Fibroblast of lung (primary cell): ENCODE measurements at regions not wholly inside any gene's neighbourhood (a gene's known extent, or its start where the extent isn't known, plus 50 kb on each side); places are given as distances from the start of the nearest gene placed in this dataset.

Source experiments
- DNase-seq, 2 donors: peaks; one replicate each; pipeline versions ENCODE4 v3.0.0 to v3.0.0-alpha.2; 2010; ENCODE audit warnings: low read depth in 2 of 2
- H2AFZ ChIP-seq: 2 replicates; pipeline ENCODE4 v1.5.1; 2012; ENCODE audit warnings: low read length, control low read depth, inconsistent platforms
- H3K27ac ChIP-seq: 2 replicates; pipeline ENCODE4 v1.5.1; 2011; ENCODE audit warnings: low read length, control low read depth; ENCODE audit not compliant: insufficient read depth
- H3K27me3 ChIP-seq: 2 replicates; pipeline ENCODE4 v1.5.1; 2011; ENCODE audit warnings: mild to moderate bottlenecking, low read length; ENCODE audit not compliant: control insufficient read depth, insufficient read depth
- H3K36me3 ChIP-seq: 2 replicates; pipeline ENCODE4 v1.5.1; 2011; ENCODE audit warnings: low read length; ENCODE audit not compliant: control insufficient read depth, insufficient read depth
- H3K4me1 ChIP-seq: 2 replicates; pipeline ENCODE4 v1.5.1; 2011; ENCODE audit warnings: low read length; ENCODE audit not compliant: control insufficient read depth, insufficient read depth; ENCODE audit errors: extremely low read depth
- H3K4me2 ChIP-seq: 2 replicates; pipeline ENCODE4 v1.5.1; 2011; ENCODE audit warnings: low read length, control low read depth; ENCODE audit not compliant: insufficient read depth; ENCODE audit errors: extremely low read depth
- H3K4me3 ChIP-seq, 4 experiments: fragments of 200-600 bp in 1 of 4; sonication (generic) in 1 of 4; replicated peaks in 1 of 4; 2 replicates each; pipeline ENCODE4 v1.5.1; 2011 to 2016; ENCODE audit warnings: low read length in 4 of 4, low read depth in 3 of 4, mild to moderate bottlenecking in 3 of 4, control low read depth in 2 of 4, inconsistent platforms in 1 of 4, mixed read lengths in 1 of 4; ENCODE audit not compliant: insufficient read depth in 1 of 4; ENCODE audit errors: control extremely low read depth in 1 of 4
- H3K79me2 ChIP-seq: 2 replicates; pipeline ENCODE4 v1.5.1; 2012; ENCODE audit warnings: mild to moderate bottlenecking, low read length, inconsistent platforms; ENCODE audit not compliant: control insufficient read depth, insufficient read depth
- H3K9ac ChIP-seq: 2 replicates; pipeline ENCODE4 v1.5.1; 2011; ENCODE audit warnings: mild to moderate bottlenecking, low read length, control low read depth; ENCODE audit not compliant: insufficient read depth
- H3K9me3 ChIP-seq: 2 replicates; pipeline ENCODE4 v1.5.1; 2012; ENCODE audit warnings: low read depth, low read length; ENCODE audit not compliant: control insufficient read depth, insufficient read depth
- H4K20me1 ChIP-seq: 2 replicates; pipeline ENCODE4 v1.5.1; 2011; ENCODE audit warnings: low read length; ENCODE audit not compliant: control insufficient read depth, insufficient read depth; ENCODE audit errors: extremely low read depth
- CTCF ChIP-seq, 2 donors: IDR thresholded peaks in 1 of 2; conservative IDR thresholded peaks in 1 of 2; 1 replicate in 1 of 2; 2 replicates in 1 of 2; pipeline ENCODE4 v1.5.1; 2011 to 2012; ENCODE audit warnings: low read length in 2 of 2, control low read depth in 1 of 2, inconsistent platforms in 1 of 2, low read depth in 1 of 2, mild to moderate bottlenecking in 1 of 2
- EZH2 ChIP-seq: IDR thresholded peaks from 2 replicates; pipeline ENCODE4 v1.5.1; 2012; ENCODE audit warnings: low read length, control low read depth, mild to moderate bottlenecking; ENCODE audit errors: missing control alignments

GRCh38 chr9:80046481-80046880 is 474.7 kb downstream of the TLE4 start:
- no peak overlapping the region for H3K27ac ChIP-seq
- DNase-seq: no peak
- no peaks in the 10 kb centered on the region for H3K79me2 ChIP-seq
- no peaks in the 10 kb centered on the region for H3K36me3 ChIP-seq
- H2AFZ ChIP-seq: no peak overlapping the region
- H3K27me3 ChIP-seq: no peaks in the 10 kb centered on the region
- H3K4me3 ChIP-seq: no peak overlapping the region
- H4K20me1 ChIP-seq: no peaks in the 10 kb centered on the region
- H3K9me3 ChIP-seq: no peaks in the 10 kb centered on the region
- no peak overlapping the region for H3K9ac ChIP-seq
- no peak overlapping the region for H3K4me2 ChIP-seq
- no peaks in the 10 kb centered on the region for H3K4me1 ChIP-seq
- no peak for TF ChIP-seq CTCF (conservative IDR thresholded peaks at IDR 0.05 in 1 of 2, IDR thresholded peaks at IDR 0.05 in 1 of 2; ENCODE audit: low read depth in 1 of 2, low read length in 2 of 2)

GRCh38 chr9:80041821-80042220 is 470.1 kb downstream of the TLE4 start:
- H3K36me3 ChIP-seq: no peaks in the 10 kb centered on the region

GRCh38 chr9:80040457-80040856 is 468.7 kb downstream of the TLE4 start:
- no peaks in the 10 kb centered on the region for H3K27me3 ChIP-seq
- no peak overlapping the region for H3K9ac ChIP-seq
- no peaks in the 10 kb centered on the region for H3K36me3 ChIP-seq
- H4K20me1 ChIP-seq: no peaks in the 10 kb centered on the region
- H2AFZ ChIP-seq: no peak overlapping the region
- no peak overlapping the region for H3K27ac ChIP-seq
- no peak overlapping the region for H3K4me2 ChIP-seq
- no peaks in the 10 kb centered on the region for H3K9me3 ChIP-seq
- TF ChIP-seq EZH2: no peak
- no peak for TF ChIP-seq CTCF (conservative IDR thresholded peaks at IDR 0.05 in 1 of 2, IDR thresholded peaks at IDR 0.05 in 1 of 2; ENCODE audit: low read depth in 1 of 2, low read length in 2 of 2)
- H3K79me2 ChIP-seq: no peaks in the 10 kb centered on the region
- H3K4me1 ChIP-seq: no peaks in the 10 kb centered on the region
- H3K4me3 ChIP-seq: no peak overlapping the region
- no peak for DNase-seq

More at GRCh38 chr9:80041821-80042220, 470.1 kb downstream of the TLE4 start:
- no peaks in the 10 kb centered on the region for H3K79me2 ChIP-seq
- H3K4me3 ChIP-seq: no peak overlapping the region
- no peak for DNase-seq
- no peaks in the 10 kb centered on the region for H3K9me3 ChIP-seq
- H3K4me2 ChIP-seq: no peak overlapping the region
- H3K27me3 ChIP-seq: no peaks in the 10 kb centered on the region
- no peak overlapping the region for H3K9ac ChIP-seq
- no peak for TF ChIP-seq CTCF (conservative IDR thresholded peaks at IDR 0.05 in 1 of 2, IDR thresholded peaks at IDR 0.05 in 1 of 2; ENCODE audit: low read depth in 1 of 2, low read length in 2 of 2)
- no peak for TF ChIP-seq EZH2
- no peak overlapping the region for H3K27ac ChIP-seq
- H4K20me1 ChIP-seq: no peaks in the 10 kb centered on the region
- no peaks in the 10 kb centered on the region for H3K4me1 ChIP-seq
- H2AFZ ChIP-seq: no peak overlapping the region
